ENCODE measurements at regions not wholly inside any gene's neighbourhood (a gene's known extent, or its start where the extent isn't known, plus 50 kb on each side); places are given as distances from the start of the nearest gene placed in this dataset.

DNA sequence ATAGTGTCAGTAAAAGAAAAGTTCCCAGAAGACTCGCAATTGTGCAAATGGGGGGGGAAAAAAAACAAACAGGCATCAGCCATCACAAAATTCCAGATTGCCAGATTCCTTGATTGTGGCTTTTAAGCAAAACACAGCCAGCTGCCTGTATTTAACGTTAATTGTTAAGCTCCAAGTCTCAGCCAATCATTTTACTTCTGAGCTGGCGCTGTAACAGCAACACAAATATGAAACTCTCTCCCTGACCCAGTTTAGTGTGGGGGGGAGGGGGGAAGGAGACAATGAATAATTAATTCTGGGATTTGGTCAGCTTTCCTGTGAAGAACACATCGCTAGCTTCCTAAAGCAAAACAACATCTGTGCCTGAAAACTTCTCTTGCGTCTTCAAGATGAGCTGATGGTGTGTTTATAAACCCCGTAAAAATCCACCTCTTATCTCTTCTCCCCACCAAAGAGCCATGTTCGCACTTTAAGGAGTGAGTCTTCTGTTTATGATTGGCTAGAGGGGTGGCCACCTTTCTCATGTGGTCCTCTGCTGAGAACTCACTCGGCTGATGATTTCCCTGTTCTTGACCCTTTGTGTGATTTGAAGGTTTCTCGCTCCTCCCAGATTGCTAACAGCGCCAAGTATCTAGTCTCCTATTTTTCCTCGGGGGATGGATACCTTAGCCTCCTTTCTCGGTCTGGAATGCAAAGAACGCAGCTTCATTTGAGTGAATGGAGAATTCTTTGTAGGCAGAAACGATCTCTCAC, 160.2 kb upstream of the DAPK1 start:
- TF ChIP-seq TAF1 (IDR thresholded peaks at IDR 0.05; ENCODE audit: borderline replicate concordance, insufficient read depth, low read length) = no peak
- TF ChIP-seq POLR2AphosphoS5 (IDR thresholded peaks at IDR 0.05; ENCODE audit: low read depth, low read length) = no peak
- TF ChIP-seq REST (IDR thresholded peaks at IDR 0.05; ENCODE audit: insufficient read depth in 1 of 2, low read depth in 2 of 2, low read length in 2 of 2) = no peak
- no peak for TF ChIP-seq SIN3A (IDR thresholded peaks at IDR 0.05; ENCODE audit: borderline replicate concordance, insufficient read depth, low read length)

Data from PFSK-1 (cell line).